ENCODE measurements at regions not wholly inside any gene's neighbourhood (a gene's known extent, or its start where the extent isn't known, plus 50 kb on each side); places are given as distances from the start of the nearest gene placed in this dataset.

- TF ChIP-seq ZNF318 (IDR thresholded peaks at IDR 0.05; ENCODE audit: borderline replicate concordance in 1 of 2, low read depth in 1 of 2): no peak
- TF ChIP-seq CBFB (CRISPR knock-in tag; IDR thresholded peaks at IDR 0.05): 0 out of 2 replicates have a peak, but pooled peaks have one; percentile 26
- no peak for TF ChIP-seq ZNF282 (CRISPR knock-in tag; IDR thresholded peaks at IDR 0.05)
- TF ChIP-seq ZZZ3 (IDR thresholded peaks at IDR 0.05): no peak
- TF ChIP-seq SRSF1 (IDR thresholded peaks at IDR 0.05; ENCODE audit: low read depth, low read length): no peak
- 0 out of 2 replicates have a peak, but pooled peaks have one; percentile 10 for TF ChIP-seq ARID3B (CRISPR knock-in tag; IDR thresholded peaks at IDR 0.05; ENCODE audit: borderline replicate concordance)
- TF ChIP-seq ZNF778 (CRISPR knock-in tag; IDR thresholded peaks at IDR 0.05): no peak
- TF ChIP-seq TFAP4 (CRISPR knock-in tag; IDR thresholded peaks at IDR 0.05; ENCODE audit: borderline replicate concordance): peak; percentile 73; the same call in 1 of the 2 replicates
- TF ChIP-seq ZNF174 (CRISPR knock-in tag; IDR thresholded peaks at IDR 0.05): no peak
- no peak for TF ChIP-seq MYC (IDR thresholded peaks at IDR 0.05; ENCODE audit: low read depth, low read length)
- TF ChIP-seq MYC (CRISPR knock-in tag; IDR thresholded peaks at IDR 0.05; ENCODE audit: borderline replicate concordance, low read depth): peak; percentile 58
- no peak for TF ChIP-seq BCOR (IDR thresholded peaks at IDR 0.05)
- TF ChIP-seq ZNF717 (CRISPR knock-in tag; IDR thresholded peaks at IDR 0.05): no peak
- TF ChIP-seq ZFP36 (IDR thresholded peaks at IDR 0.05; ENCODE audit: low read depth, low read length, partially characterized antibody): no peak
- no peak for TF ChIP-seq ILF3 (IDR thresholded peaks at IDR 0.05; ENCODE audit: borderline replicate concordance)
- no peak for TF ChIP-seq NFE2L1 (tag; IDR thresholded peaks at IDR 0.05; ENCODE audit: borderline replicate concordance, low read depth)
- TF ChIP-seq CTBP1 (IDR thresholded peaks at IDR 0.05; ENCODE audit: borderline replicate concordance): peak; percentile 73
Measured at GRCh38 chr22:19576460-19577421, 52.5 kb upstream of the CLDN5 start (continued).
